Mesenchymal stem cell (in vitro differentiated cells and primary cell): ENCODE measurements at regions not wholly inside any gene's neighbourhood (a gene's known extent, or its start where the extent isn't known, plus 50 kb on each side); places are given as distances from the start of the nearest gene placed in this dataset.
"Not testable (repeated sequence)": the region's sequence is repeated elsewhere in the genome, so short reads cannot be mapped to it uniquely, and the experiment has no call there.

Source experiments
- DNase-seq: peaks from one replicate; pipeline ENCODE4 v3.0.0-alpha.2; 2013
- H2AFZ ChIP-seq: one replicate; pipeline ENCODE4 v1.6.1; 2013; ENCODE audit warnings: low read depth, mild to moderate bottlenecking, control low read depth, inconsistent platforms, low read length, moderate library complexity
- H2AK5ac ChIP-seq: 2 replicates; pipeline ENCODE4 v1.6.1; 2013; ENCODE audit warnings: low read length, moderate library complexity, mild to moderate bottlenecking, inconsistent platforms; ENCODE audit not compliant: severe bottlenecking
- H2BK120ac ChIP-seq: one replicate; pipeline ENCODE4 v1.6.1; 2013; ENCODE audit warnings: low read depth, mild to moderate bottlenecking, inconsistent platforms, low read length, moderate library complexity
- H2BK12ac ChIP-seq, 2 experiments: one replicate each; pipeline ENCODE4 v1.6.1; 2013; ENCODE audit warnings: inconsistent platforms in 2 of 2, low read length in 2 of 2, mild to moderate bottlenecking in 2 of 2, moderate library complexity in 2 of 2, control low read depth in 1 of 2
- H2BK15ac ChIP-seq: one replicate; pipeline ENCODE4 v1.6.1; 2013; ENCODE audit warnings: mild to moderate bottlenecking, low read depth, inconsistent platforms; ENCODE audit not compliant: poor library complexity, severe bottlenecking
- H2BK5ac ChIP-seq: 2 replicates; pipeline ENCODE4 v1.6.1; 2013; ENCODE audit warnings: low read depth, mild to moderate bottlenecking, low read length, control low read depth, inconsistent platforms; ENCODE audit not compliant: poor library complexity, severe bottlenecking
- H3K14ac ChIP-seq, 2 experiments: one replicate each; pipeline ENCODE4 v1.6.1; 2013; ENCODE audit warnings: inconsistent platforms in 2 of 2, low read length in 2 of 2, control low read depth in 1 of 2, mild to moderate bottlenecking in 1 of 2, moderate library complexity in 1 of 2
- H3K18ac ChIP-seq, 2 experiments: one replicate each; pipeline ENCODE4 v1.6.1; 2013; ENCODE audit warnings: inconsistent platforms in 2 of 2, low read length in 2 of 2, control low read depth in 1 of 2, low read depth in 1 of 2, mild to moderate bottlenecking in 1 of 2
- H3K23ac ChIP-seq, 2 experiments: one replicate each; pipeline ENCODE4 v1.6.1; 2013; ENCODE audit warnings: inconsistent platforms in 2 of 2, low read length in 2 of 2, mild to moderate bottlenecking in 2 of 2, moderate library complexity in 2 of 2, control low read depth in 1 of 2
- H3K27ac ChIP-seq: 2 replicates; pipeline ENCODE4 v1.5.1; 2013; ENCODE audit warnings: mild to moderate bottlenecking, moderate library complexity, low read length, control low read depth, inconsistent platforms; ENCODE audit not compliant: poor library complexity, severe bottlenecking
- H3K27me3 ChIP-seq, 2 experiments: 2 replicates each; pipeline versions ENCODE4 v1.6.1 to v1.7.0; 2013; ENCODE audit warnings: low read length in 2 of 2, mild to moderate bottlenecking in 2 of 2, moderate library complexity in 2 of 2, control low read depth in 1 of 2, inconsistent platforms in 1 of 2; ENCODE audit not compliant: control insufficient read depth in 1 of 2, insufficient read depth in 1 of 2
- H3K36me3 ChIP-seq, 2 experiments: 2 replicates each; pipeline versions ENCODE4 v1.6.1 to v1.7.0; 2013; ENCODE audit warnings: low read length in 2 of 2, control low read depth in 1 of 2, inconsistent platforms in 1 of 2, low read depth in 1 of 2, mild to moderate bottlenecking in 1 of 2; ENCODE audit not compliant: insufficient read depth in 2 of 2, control insufficient read depth in 1 of 2
- H3K4ac ChIP-seq, 2 experiments: one replicate each; pipeline ENCODE4 v1.6.1; 2013; ENCODE audit warnings: inconsistent platforms in 2 of 2, low read length in 2 of 2, mild to moderate bottlenecking in 2 of 2, moderate library complexity in 2 of 2, control low read depth in 1 of 2, low read depth in 1 of 2
- H3K4me1 ChIP-seq: 2 replicates; pipeline ENCODE4 v1.6.1; 2013; ENCODE audit warnings: low read depth, low read length, control low read depth; ENCODE audit not compliant: control insufficient read depth, insufficient read depth
- H3K4me2 ChIP-seq: 2 replicates; pipeline ENCODE4 v1.6.1; 2013; ENCODE audit warnings: low read length, mild to moderate bottlenecking, inconsistent platforms; ENCODE audit not compliant: poor library complexity, severe bottlenecking
- H3K4me3 ChIP-seq, 2 experiments: 2 replicates each; pipeline versions ENCODE4 v1.5.1 to v1.7.0; 2013; ENCODE audit warnings: low read length in 2 of 2, mild to moderate bottlenecking in 2 of 2, control low read depth in 1 of 2, low read depth in 1 of 2; ENCODE audit not compliant: insufficient read depth in 1 of 2
- H3K79me1 ChIP-seq: replicated peaks from 2 replicates; pipeline ENCODE4 v1.6.1; 2013; ENCODE audit warnings: mild to moderate bottlenecking, control low read depth, low read length, inconsistent platforms; ENCODE audit not compliant: poor library complexity, severe bottlenecking
- H3K9ac ChIP-seq: 2 replicates; pipeline ENCODE4 v1.7.0; 2013; ENCODE audit warnings: mild to moderate bottlenecking, low read length, moderate library complexity
- H3K9me3 ChIP-seq: 2 replicates; pipeline ENCODE4 v1.7.0; 2013; ENCODE audit warnings: mild to moderate bottlenecking, low read length; ENCODE audit not compliant: control insufficient read depth
- H4K8ac ChIP-seq: one replicate; pipeline ENCODE4 v1.6.1; 2013; ENCODE audit warnings: inconsistent platforms, mild to moderate bottlenecking, low read length, moderate library complexity
- H4K91ac ChIP-seq: one replicate; pipeline ENCODE4 v1.6.1; 2013; ENCODE audit warnings: mild to moderate bottlenecking, low read length, inconsistent platforms
- WGBS: methylation state at CpG from one replicate; pipeline ENCODE4 v1.1.7; 2013; ENCODE audit warnings: mixed read lengths; 5-methylcytosine and 5-hydroxymethylcytosine counted together

GRCh38 chr7:35906191-35906908, 105.5 kb downstream of the SEPTIN7 start:
- Histone ChIP-seq H4K8ac (no peak overlapping the region), H3K18ac (no peak overlapping the region), H3K23ac (no peak overlapping the region), H2AFZ (no peak overlapping the region), H3K4ac (no peak overlapping the region), H3K4me3 (no peak overlapping the region), H2BK5ac (no peak overlapping the region), H2AK5ac (no peak overlapping the region), H3K9me3 (no peaks in the 10 kb centered on the region), H3K9ac (peak overlapping the region; percentile 40), H3K36me3 (peaks cover 0 to 30% of the 10 kb centered on the region in 2 experiments), H3K27ac (no peak overlapping the region), H3K27me3 (no peaks in the 10 kb centered on the region), H3K4me1 (peaks cover 2% of the 10 kb centered on the region), H2BK15ac (no peak overlapping the region), H2BK120ac (no peak overlapping the region), H3K79me1 (peaks cover 3% of the 10 kb centered on the region), H4K91ac (no peak overlapping the region), H3K4me2 (no peak overlapping the region), H2BK12ac (no peak overlapping the region), H3K14ac (no peak overlapping the region)
- WGBS, result 100% methylated on average over 1 of the region's 2 CpGs
- peak; percentile 85 for DNase-seq

GRCh38 chr7:35908331-35909216, 107.7 kb downstream of the SEPTIN7 start:
- no peaks in the 10 kb centered on the region for H3K27me3 ChIP-seq
- H3K23ac ChIP-seq, result no peak overlapping the region
- 86% methylated on average over 9 of the region's 11 CpGs for WGBS
- no peaks in the 10 kb centered on the region for H3K9me3 ChIP-seq
- H3K4me3 ChIP-seq, result no peak overlapping the region
- no peak overlapping the region for H3K9ac ChIP-seq
- H2BK120ac ChIP-seq, result no peak overlapping the region
- no peak overlapping the region for H3K14ac ChIP-seq
- H3K27ac ChIP-seq, result no peak overlapping the region
- no peak overlapping the region for H4K8ac ChIP-seq
- H2BK15ac ChIP-seq, result no peak overlapping the region
- H3K4me2 ChIP-seq, result no peak overlapping the region
- H2BK12ac ChIP-seq, result no peak overlapping the region
- DNase-seq, result no peak
- H4K91ac ChIP-seq, result no peak overlapping the region
- H2AK5ac ChIP-seq, result no peak overlapping the region
- H3K4me1 ChIP-seq, result peaks cover 2% of the 10 kb centered on the region
- no peak overlapping the region for H3K4ac ChIP-seq
- H3K18ac ChIP-seq, result no peak overlapping the region
- no peak overlapping the region for H2BK5ac ChIP-seq
- H3K79me1 ChIP-seq, result peaks cover 3% of the 10 kb centered on the region
- H3K36me3 ChIP-seq, result peaks cover 0 to 18% of the 10 kb centered on the region in 2 experiments
- no peak overlapping the region for H2AFZ ChIP-seq

- 100% methylated on average over 2 of the region's 4 CpGs for WGBS
- DNase-seq, result peak; percentile 28
- H3K14ac ChIP-seq, result no peak overlapping the region
Measured at GRCh38 chr7:35909870-35910357, 109.1 kb downstream of the SEPTIN7 start.

GRCh38 chr7:35910621-35911020, 109.8 kb downstream of the SEPTIN7 start:
- H3K27ac ChIP-seq, H4K8ac ChIP-seq, H3K23ac ChIP-seq, H2BK120ac ChIP-seq, DNase-seq, H2AFZ ChIP-seq, H2BK15ac ChIP-seq, H2AK5ac ChIP-seq, H2BK5ac ChIP-seq, H3K36me3 ChIP-seq, H3K79me1 ChIP-seq, H3K4ac ChIP-seq, H3K18ac ChIP-seq, H3K14ac ChIP-seq, H3K27me3 ChIP-seq, H3K4me2 ChIP-seq, H3K4me1 ChIP-seq, H3K9ac ChIP-seq, H3K9me3 ChIP-seq, H4K91ac ChIP-seq, H2BK12ac ChIP-seq, H3K4me3 ChIP-seq: not testable (repeated sequence)
- 96% methylated on average over 2 of the region's 3 CpGs for WGBS

More at GRCh38 chr7:35909870-35910357, 109.1 kb downstream of the SEPTIN7 start:
- Histone ChIP-seq H2BK120ac (no peak overlapping the region), H3K9ac (no peak overlapping the region), H3K27ac (no peak overlapping the region), H3K4ac (no peak overlapping the region), H2AK5ac (no peak overlapping the region), H2AFZ (no peak overlapping the region), H3K4me3 (no peak overlapping the region), H3K9me3 (no peaks in the 10 kb centered on the region), H3K4me1 (peaks cover 2% of the 10 kb centered on the region), H3K79me1 (peaks cover 3% of the 10 kb centered on the region), H2BK5ac (no peak overlapping the region), H4K8ac (no peak overlapping the region), H3K27me3 (no peaks in the 10 kb centered on the region), H3K4me2 (no peak overlapping the region), H3K23ac (no peak overlapping the region), H3K18ac (no peak overlapping the region), H2BK12ac (peak overlapping the region in 1 of 2 experiments; percentile 13), H3K36me3 (peaks cover 0 to 5% of the 10 kb centered on the region in 2 experiments), H4K91ac (no peak overlapping the region), H2BK15ac (no peak overlapping the region)
